PFSK-1 (cell line): ENCODE measurements at regions not wholly inside any gene's neighbourhood (a gene's known extent, or its start where the extent isn't known, plus 50 kb on each side); places are given as distances from the start of the nearest gene placed in this dataset.

Experiments used
- POLR2AphosphoS5 ChIP-seq: IDR thresholded peaks from 2 replicates; pipeline ENCODE4 v1.6.1; 2012; ENCODE audit warnings: low read depth, mild to moderate bottlenecking, control low read depth, low read length, moderate library complexity
- REST ChIP-seq, 2 experiments: IDR thresholded peaks; 2 replicates each; pipeline versions ENCODE4 v1.6.1 to v1.8.0; 2011 to 2012; ENCODE audit warnings: low read depth in 2 of 2, low read length in 2 of 2, control low read depth in 1 of 2, inconsistent platforms in 1 of 2, mild to moderate bottlenecking in 1 of 2, moderate library complexity in 1 of 2; ENCODE audit not compliant: insufficient read depth in 1 of 2
- SIN3A ChIP-seq: IDR thresholded peaks from 2 replicates; pipeline ENCODE4 v1.6.1; 2012; ENCODE audit warnings: mild to moderate bottlenecking, low read length, moderate library complexity, borderline replicate concordance; ENCODE audit not compliant: insufficient read depth
- TAF1 ChIP-seq: IDR thresholded peaks from 2 replicates; pipeline ENCODE4 v1.6.1; 2012; ENCODE audit warnings: low read length, control low read depth, borderline replicate concordance; ENCODE audit not compliant: insufficient read depth

- TF ChIP-seq SIN3A (no peak), REST (IDR thresholded peaks at IDR 0.05; ENCODE audit: insufficient read depth in 1 of 2, low read depth in 2 of 2, low read length in 2 of 2) (no peak), POLR2AphosphoS5 (no peak), TAF1 (no peak)
These were observed 367.9 kb upstream of the RUNX1 start for GRCh38 chr21:35416866-35417489.
